K562 (cell line): ENCODE measurements at regions not wholly inside any gene's neighbourhood (a gene's known extent, or its start where the extent isn't known, plus 50 kb on each side); places are given as distances from the start of the nearest gene placed in this dataset.
"Not testable (repeated sequence)": the region's sequence is repeated elsewhere in the genome, so short reads cannot be mapped to it uniquely, and the experiment has no call there.

Experiments used
- ATAC-seq: fragments of 200-7000 bp; cut with Tn5 transposase; 3 replicates; pipeline ENCODE4 v1.9.1; 2020; ENCODE audit warnings: moderate library complexity
- BruUV-seq: library from RNA; stranded (reverse); fragments of 400-500 nt; replicated peaks from 2 replicates; lab custom pipeline; 2021; lab: Mats Ljungman, UMichigan
- CTCF ChIA-PET: fragments of 300-600 bp; formaldehyde crosslinking; extraction: SDS; loops from one replicate; lab custom pipeline; 2021; ENCODE audit warnings: low intra/inter-chr PET ratio; lab: Yijun Ruan, JAX
- POLR2A ChIA-PET: fragments of 300-600, 350-650 bp; sonication (Branson Sonifier 250); formaldehyde crosslinking; extraction: SDS; loops from one replicate; lab custom pipeline; 2021; ENCODE audit warnings: antibody characterized with exemption, inconsistent platforms; lab: Yijun Ruan, JAX
- DNase-seq, 4 experiments: peaks; one replicate each; pipeline versions ENCODE4 v3.0.0 to v3.0.0-alpha.2; 2011 to 2018; ENCODE audit warnings: low spot score in 3 of 4, mixed read lengths in 3 of 4; ENCODE audit errors: extremely low read depth in 1 of 4
- FAIRE-seq: peaks from 2 replicates; lab custom pipeline; 2011; peaks lifted over from hg19 to GRCh38; lab: Jason Lieb, UNC
- H2AFZ ChIP-seq: 2 replicates; pipeline ENCODE4 v1.6.0; 2011; ENCODE audit warnings: low read depth, low read length, control low read depth, inconsistent platforms
- H3K27ac ChIP-seq: fragments of 200-600 bp; 3 replicates; pipeline ENCODE4 v1.8.0; 2011; ENCODE audit warnings: low read depth, mild to moderate bottlenecking, control low read depth, inconsistent platforms, low read length, moderate library complexity, mixed read lengths; ENCODE audit errors: extremely low read depth
- H3K27me3 ChIP-seq, 2 experiments: fragments of 300-600 bp in 1 of 2; 2 replicates in 1 of 2; 3 replicates in 1 of 2; pipeline versions ENCODE4 v1.6.0 to v1.8.0; 2011; ENCODE audit warnings: inconsistent platforms in 2 of 2, low read length in 2 of 2, mild to moderate bottlenecking in 1 of 2, mixed read lengths in 1 of 2, moderate library complexity in 1 of 2; ENCODE audit not compliant: control insufficient read depth in 2 of 2, insufficient read depth in 2 of 2
- H3K36me3 ChIP-seq: fragments of 300-600 bp; 3 replicates; pipeline ENCODE4 v1.8.0; 2011; ENCODE audit warnings: mild to moderate bottlenecking, low read length, inconsistent platforms; ENCODE audit not compliant: control insufficient read depth, insufficient read depth
- H3K4me1 ChIP-seq, 2 experiments: fragments of 200-600 bp in 1 of 2; replicated peaks in 1 of 2; 2 replicates in 1 of 2; 3 replicates in 1 of 2; pipeline versions ENCODE4 v1.5.1 to v1.8.0; 2011; ENCODE audit warnings: inconsistent platforms in 2 of 2, low read length in 2 of 2, mild to moderate bottlenecking in 1 of 2, mixed read lengths in 1 of 2, moderate library complexity in 1 of 2; ENCODE audit not compliant: control insufficient read depth in 2 of 2, insufficient read depth in 2 of 2
- H3K4me2 ChIP-seq: 2 replicates; pipeline ENCODE4 v1.6.1; 2011; ENCODE audit warnings: low read length, control low read depth, inconsistent platforms, mixed read lengths; ENCODE audit not compliant: insufficient read depth
- H3K4me3 ChIP-seq: fragments of 200-600 bp; sonication (generic), shearing (Covaris generic); 2 replicates; pipeline ENCODE4 v1.5.1; 2016; ENCODE audit warnings: control low read depth, inconsistent platforms
- H3K79me2 ChIP-seq: fragments of 200-600 bp; 3 replicates; pipeline ENCODE4 v1.8.0; 2011; ENCODE audit warnings: low read length, inconsistent platforms; ENCODE audit not compliant: control insufficient read depth, insufficient read depth
- H3K9ac ChIP-seq, 2 experiments: 2 replicates each; pipeline versions ENCODE4 v1.6.0 to v1.6.1; 2011; ENCODE audit warnings: low read depth in 2 of 2, low read length in 2 of 2, control low read depth in 1 of 2, inconsistent platforms in 1 of 2, mild to moderate bottlenecking in 1 of 2, mixed read lengths in 1 of 2; ENCODE audit not compliant: insufficient read depth in 1 of 2
- H3K9me1 ChIP-seq: one replicate; pipeline ENCODE4 v1.6.0; 2011; ENCODE audit warnings: inconsistent platforms, mild to moderate bottlenecking, low read length, moderate library complexity; ENCODE audit not compliant: control insufficient read depth, insufficient read depth
- H3K9me3 ChIP-seq: replicated peaks from 2 replicates; pipeline ENCODE4 v1.5.1; 2011; ENCODE audit warnings: low read depth, low read length, inconsistent platforms; ENCODE audit not compliant: control insufficient read depth, insufficient read depth
- H4K20me1 ChIP-seq: replicated peaks from 2 replicates; pipeline ENCODE4 v1.6.1; 2011; ENCODE audit warnings: low read length, inconsistent platforms, mixed read lengths; ENCODE audit not compliant: control insufficient read depth, insufficient read depth
- ATF3 ChIP-seq, 2 experiments: fragments of 450-650 bp in 1 of 2; sonication (generic) in 1 of 2; formaldehyde crosslinking in 1 of 2; IDR thresholded peaks in 1 of 2; conservative IDR thresholded peaks in 1 of 2; 2 replicates each; pipeline versions ENCODE4 v1.6.1 to v1.8.1; 2016 to 2023; ENCODE audit warnings: mild to moderate bottlenecking in 2 of 2, moderate library complexity in 2 of 2, inconsistent platforms in 1 of 2, missing genetic modification reagents in 1 of 2
- ATF7 ChIP-seq: fragments of 450-650 bp; IDR thresholded peaks from 2 replicates; pipeline ENCODE4 v1.7.1; 2014; ENCODE audit warnings: mild to moderate bottlenecking, moderate library complexity
- CEBPB ChIP-seq: fragments of 450-650 bp; IDR thresholded peaks from 2 replicates; pipeline ENCODE4 v1.6.1; 2016; ENCODE audit warnings: missing genetic modification characterization, missing compliant biosample characterization
- CEBPG ChIP-seq, 3 experiments: fragments of 200-800 bp in 1 of 3; sonication (Bioruptor generic) in 1 of 3; sonication (generic) in 1 of 3; formaldehyde crosslinking in 1 of 3; IDR thresholded peaks in 2 of 3; conservative IDR thresholded peaks in 1 of 3; 2 replicates each; pipeline versions ENCODE4 v1.6.1 to v1.8.0; 2016 to 2022; ENCODE audit warnings: missing compliant biosample characterization in 2 of 3, missing genetic modification characterization in 2 of 3, mild to moderate bottlenecking in 1 of 3, missing genetic modification reagents in 1 of 3
- WGBS: fragments of 100-300 bp; shearing (Covaris generic); methylation state at CpG from one replicate; pipeline ENCODE4 v1.1.6; 2016; ENCODE audit warnings: low coverage, mixed read lengths; ENCODE audit not compliant: insufficient coverage; ENCODE audit errors: missing lambda C conversion rate; 5-methylcytosine and 5-hydroxymethylcytosine counted together
- in situ Hi-C: fragments of 300-500 bp; cut with MboI; formaldehyde crosslinking; loops from 4 replicates; pipeline ENCODE4 v1.15.0; 2018; ENCODE audit warnings: inconsistent platforms, mixed read lengths
- intact Hi-C: fragments of 100-400 bp; cut with micrococcal nuclease; formaldehyde crosslinking; loops from 2 replicates; pipeline ENCODE4 v1.14.2; 2022

- in situ Hi-C loops; H2AFZ ChIP-seq; H3K9ac ChIP-seq; H3K4me1 ChIP-seq; H3K9me1 ChIP-seq; H3K36me3 ChIP-seq; H3K27ac ChIP-seq; FAIRE-seq; H4K20me1 ChIP-seq; H3K79me2 ChIP-seq; intact Hi-C loops; BruUV-seq; CTCF ChIA-PET; ATAC-seq; DNase-seq; H3K9me3 ChIP-seq; H3K27me3 ChIP-seq; H3K4me2 ChIP-seq; H3K4me3 ChIP-seq; TF ChIP-seq CEBPG (CRISPR knock-in tag; IDR thresholded peaks at IDR 0.05); ATF3 (CRISPR knock-in tag; conservative IDR thresholded peaks at IDR 0.05): not testable (repeated sequence)
- TF ChIP-seq ATF7: peak; percentile 45; the same call in 1 of the 2 replicates
- TF ChIP-seq CEBPG (tag; conservative IDR thresholded peaks at IDR 0.05 in 1 of 2, IDR thresholded peaks at IDR 0.05 in 1 of 2): 0 out of 4 replicates have a peak, but pooled peaks of 1 of the 2 experiments have one; percentile 33
- peak; percentile 55; the same call in 1 of the 2 replicates for TF ChIP-seq ATF3 (IDR thresholded peaks at IDR 0.05)
- TF ChIP-seq CEBPB (tag): 0 out of 2 replicates have a peak, but pooled peaks have one; percentile 35
- 55% methylated on average over 6 of the region's 6 CpGs for WGBS
- POLR2A ChIA-PET: interaction anchor here (0.6 kb wide), 1 partner anchor 11 kb away, joined by 4 read pairs; no protein-coding TSS in a partner anchor
Measured at GRCh38 chr9:36493564-36493963, 79.1 kb upstream of the MELK start.
